ENCODE measurements at regions not wholly inside any gene's neighbourhood (a gene's known extent, or its start where the extent isn't known, plus 50 kb on each side); places are given as distances from the start of the nearest gene placed in this dataset.
"Not testable (repeated sequence)": the region's sequence is repeated elsewhere in the genome, so short reads cannot be mapped to it uniquely, and the experiment has no call there.

GRCh38 chr2:154580767-154581166, 117.7 kb upstream of the KCNJ3 start:
- H3K27me3 ChIP-seq (ENCODE audit: insufficient read depth, low read length): no peaks in the 10 kb centered on the region
- WGBS: 91% methylated on average over 3 of the region's 3 CpGs
- H3K9me3 ChIP-seq (ENCODE audit: insufficient read depth, low read depth, low read length): no peaks in the 10 kb centered on the region
- peaks cover 28% of the 10 kb centered on the region; the same call in 1 of the 2 replicates for H3K4me1 ChIP-seq (ENCODE audit: insufficient read depth, low read length)
- no peaks in the 10 kb centered on the region for H3K36me3 ChIP-seq (ENCODE audit: insufficient read depth, low read length)
- H3K4me3 ChIP-seq (ENCODE audit: low read length): no peak overlapping the region
- H3K27ac ChIP-seq (ENCODE audit: low read depth, low read length): peak overlapping the region; percentile 54; the same call in 1 of the 2 replicates
- no peak overlapping the region for H3K9ac ChIP-seq (ENCODE audit: low read depth, low read length)

GRCh38 chr2:154582694-154583093, 115.8 kb upstream of the KCNJ3 start:
- H3K4me3 ChIP-seq (ENCODE audit: low read length); H3K9ac ChIP-seq (ENCODE audit: low read depth, low read length); H3K9me3 ChIP-seq (ENCODE audit: insufficient read depth, low read depth, low read length); H3K27me3 ChIP-seq (ENCODE audit: insufficient read depth, low read length); H3K36me3 ChIP-seq (ENCODE audit: insufficient read depth, low read length): not testable (repeated sequence)
- H3K27ac ChIP-seq (ENCODE audit: low read depth, low read length): peak overlapping the region; percentile 5; the same call in 1 of the 2 replicates
- 53% methylated on average over 6 of the region's 6 CpGs for WGBS
- H3K4me1 ChIP-seq (ENCODE audit: insufficient read depth, low read length): peaks cover 36% of the 10 kb centered on the region

- H3K9ac ChIP-seq (ENCODE audit: low read depth, low read length); H3K36me3 ChIP-seq (ENCODE audit: insufficient read depth, low read length); H3K27ac ChIP-seq (ENCODE audit: low read depth, low read length); H3K9me3 ChIP-seq (ENCODE audit: insufficient read depth, low read depth, low read length); H3K27me3 ChIP-seq (ENCODE audit: insufficient read depth, low read length); H3K4me3 ChIP-seq (ENCODE audit: low read length): not testable (repeated sequence)
- H3K4me1 ChIP-seq (ENCODE audit: insufficient read depth, low read length): peaks cover 42% of the 10 kb centered on the region
- WGBS: 96% methylated on average over 8 of the region's 8 CpGs
Measured at GRCh38 chr2:154583274-154583673, 115.2 kb upstream of the KCNJ3 start.

- no peaks in the 10 kb centered on the region for H3K9me3 ChIP-seq (ENCODE audit: insufficient read depth, low read depth, low read length)
- H3K4me1 ChIP-seq (ENCODE audit: insufficient read depth, low read length): peaks cover 52% of the 10 kb centered on the region
- H3K27ac ChIP-seq (ENCODE audit: low read depth, low read length): peak overlapping the region; percentile 90; the same call in 1 of the 2 replicates
- H3K4me3 ChIP-seq (ENCODE audit: low read length): no peak overlapping the region
- no peaks in the 10 kb centered on the region for H3K27me3 ChIP-seq (ENCODE audit: insufficient read depth, low read length)
- WGBS: 49% methylated on average over 1 of the region's 1 CpG
- no peak overlapping the region for H3K9ac ChIP-seq (ENCODE audit: low read depth, low read length)
- no peaks in the 10 kb centered on the region for H3K36me3 ChIP-seq (ENCODE audit: insufficient read depth, low read length)
Measured at GRCh38 chr2:154587739-154588138, 110.8 kb upstream of the KCNJ3 start.

- Histone ChIP-seq H3K27me3 (ENCODE audit: insufficient read depth, low read length) (no peaks in the 10 kb centered on the region), H3K27ac (ENCODE audit: low read depth, low read length) (peak overlapping the region; percentile 90), H3K9ac (ENCODE audit: low read depth, low read length) (peak overlapping the region; percentile 40; the same call in 1 of the 2 replicates), H3K36me3 (ENCODE audit: insufficient read depth, low read length) (no peaks in the 10 kb centered on the region), H3K4me1 (ENCODE audit: insufficient read depth, low read length) (peaks cover 49% of the 10 kb centered on the region), H3K9me3 (ENCODE audit: insufficient read depth, low read depth, low read length) (no peaks in the 10 kb centered on the region), H3K4me3 (ENCODE audit: low read length) (no peak overlapping the region)
- WGBS: 61% methylated on average over 1 of the region's 1 CpG
Measured at GRCh38 chr2:154588838-154589237, 109.7 kb upstream of the KCNJ3 start.

GRCh38 chr2:154589514-154589913, 109.0 kb upstream of the KCNJ3 start:
- Histone ChIP-seq H3K27ac (ENCODE audit: low read depth, low read length) (peak overlapping the region; percentile 90), H3K4me1 (ENCODE audit: insufficient read depth, low read length) (peaks cover 49% of the 10 kb centered on the region), H3K4me3 (ENCODE audit: low read length) (peak overlapping the region; percentile 22; the same call in 1 of the 2 replicates), H3K9me3 (ENCODE audit: insufficient read depth, low read depth, low read length) (no peaks in the 10 kb centered on the region), H3K36me3 (ENCODE audit: insufficient read depth, low read length) (no peaks in the 10 kb centered on the region), H3K27me3 (ENCODE audit: insufficient read depth, low read length) (no peaks in the 10 kb centered on the region), H3K9ac (ENCODE audit: low read depth, low read length) (peak overlapping the region; percentile 40; the same call in 1 of the 2 replicates)

GRCh38 chr2:154591294-154591820, 107.1 kb upstream of the KCNJ3 start:
- no peak overlapping the region for H3K4me3 ChIP-seq (ENCODE audit: low read length)
- no peaks in the 10 kb centered on the region for H3K27me3 ChIP-seq (ENCODE audit: insufficient read depth, low read length)
- H3K27ac ChIP-seq (ENCODE audit: low read depth, low read length): no peak overlapping the region
- no peaks in the 10 kb centered on the region for H3K36me3 ChIP-seq (ENCODE audit: insufficient read depth, low read length)
- H3K4me1 ChIP-seq (ENCODE audit: insufficient read depth, low read length): peaks cover 56% of the 10 kb centered on the region
- H3K9ac ChIP-seq (ENCODE audit: low read depth, low read length): no peak overlapping the region
- H3K9me3 ChIP-seq (ENCODE audit: insufficient read depth, low read depth, low read length): no peaks in the 10 kb centered on the region
- WGBS: 88% methylated on average over 2 of the region's 2 CpGs

- WGBS: 95% methylated on average over 2 of the region's 3 CpGs
- no peaks in the 10 kb centered on the region for H3K9me3 ChIP-seq (ENCODE audit: insufficient read depth, low read depth, low read length)
Measured at GRCh38 chr2:154599189-154599588, 99.3 kb upstream of the KCNJ3 start.

GRCh38 chr2:154600927-154601494, 97.5 kb upstream of the KCNJ3 start:
- no peak overlapping the region for H3K9ac ChIP-seq (ENCODE audit: low read depth, low read length)
- H3K36me3 ChIP-seq (ENCODE audit: insufficient read depth, low read length): no peaks in the 10 kb centered on the region
- H3K9me3 ChIP-seq (ENCODE audit: insufficient read depth, low read depth, low read length): no peaks in the 10 kb centered on the region
- no peaks in the 10 kb centered on the region for H3K27me3 ChIP-seq (ENCODE audit: insufficient read depth, low read length)
- WGBS: 97% methylated on average over 4 of the region's 4 CpGs
- H3K4me1 ChIP-seq (ENCODE audit: insufficient read depth, low read length): peaks cover 3% of the 10 kb centered on the region; the same call in 1 of the 2 replicates
- H3K4me3 ChIP-seq (ENCODE audit: low read length): no peak overlapping the region
- no peak overlapping the region for H3K27ac ChIP-seq (ENCODE audit: low read depth, low read length)

More at GRCh38 chr2:154599189-154599588, 99.3 kb upstream of the KCNJ3 start:
- no peaks in the 10 kb centered on the region for H3K27me3 ChIP-seq (ENCODE audit: insufficient read depth, low read length)
- no peaks in the 10 kb centered on the region for H3K36me3 ChIP-seq (ENCODE audit: insufficient read depth, low read length)
- H3K4me3 ChIP-seq (ENCODE audit: low read length): no peak overlapping the region
- H3K27ac ChIP-seq (ENCODE audit: low read depth, low read length): no peak overlapping the region
- H3K9ac ChIP-seq (ENCODE audit: low read depth, low read length): no peak overlapping the region
- peaks cover 8% of the 10 kb centered on the region for H3K4me1 ChIP-seq (ENCODE audit: insufficient read depth, low read length)

- H3K27ac ChIP-seq (ENCODE audit: low read depth, low read length): no peak overlapping the region
- H3K36me3 ChIP-seq (ENCODE audit: insufficient read depth, low read length): no peaks in the 10 kb centered on the region
- no peaks in the 10 kb centered on the region for H3K27me3 ChIP-seq (ENCODE audit: insufficient read depth, low read length)
- H3K9me3 ChIP-seq (ENCODE audit: insufficient read depth, low read depth, low read length): no peaks in the 10 kb centered on the region
- H3K9ac ChIP-seq (ENCODE audit: low read depth, low read length): no peak overlapping the region
- peaks cover 3% of the 10 kb centered on the region; the same call in 1 of the 2 replicates for H3K4me1 ChIP-seq (ENCODE audit: insufficient read depth, low read length)
- H3K4me3 ChIP-seq (ENCODE audit: low read length): no peak overlapping the region
Measured at GRCh38 chr2:154603682-154604081, 94.8 kb upstream of the KCNJ3 start.

GRCh38 chr2:154608438-154608837, 90.1 kb upstream of the KCNJ3 start:
- H3K36me3 ChIP-seq (ENCODE audit: insufficient read depth, low read length): no peaks in the 10 kb centered on the region
- no peak overlapping the region for H3K4me3 ChIP-seq (ENCODE audit: low read length)
- no peaks in the 10 kb centered on the region for H3K27me3 ChIP-seq (ENCODE audit: insufficient read depth, low read length)
- H3K9me3 ChIP-seq (ENCODE audit: insufficient read depth, low read depth, low read length): no peaks in the 10 kb centered on the region
- H3K27ac ChIP-seq (ENCODE audit: low read depth, low read length): no peak overlapping the region
- no peak overlapping the region for H3K9ac ChIP-seq (ENCODE audit: low read depth, low read length)
- peaks cover 3% of the 10 kb centered on the region; the same call in 1 of the 2 replicates for H3K4me1 ChIP-seq (ENCODE audit: insufficient read depth, low read length)

- Histone ChIP-seq H3K4me1 (ENCODE audit: insufficient read depth, low read length) (0 out of 2 replicates have a peak, but pooled peaks cover 3% of the 10 kb centered on the region), H3K9ac (ENCODE audit: low read depth, low read length) (no peak overlapping the region), H3K9me3 (ENCODE audit: insufficient read depth, low read depth, low read length) (no peaks in the 10 kb centered on the region), H3K27me3 (ENCODE audit: insufficient read depth, low read length) (no peaks in the 10 kb centered on the region), H3K36me3 (ENCODE audit: insufficient read depth, low read length) (no peaks in the 10 kb centered on the region), H3K27ac (ENCODE audit: low read depth, low read length) (no peak overlapping the region), H3K4me3 (ENCODE audit: low read length) (no peak overlapping the region)
Measured at GRCh38 chr2:154614906-154615305, 83.6 kb upstream of the KCNJ3 start.
